ENCODE measurements at regions not wholly inside any gene's neighbourhood (a gene's known extent, or its start where the extent isn't known, plus 50 kb on each side); places are given as distances from the start of the nearest gene placed in this dataset.
A peak's percentile ranks its signal among the peaks of the same experiment; 100 is the strongest.

GRCh38 chr10:88127766-88128165 is 264.3 kb downstream of the PTEN start:
- no peak for DNase-seq

GRCh38 chr10:88129013-88129412 is 265.6 kb downstream of the PTEN start:
- DNase-seq, result peak; percentile 54 to 75 (median 70)

- DNase-seq, result no peak
These were observed 267.5 kb downstream of the PTEN start for GRCh38 chr10:88130912-88131311.

- DNase-seq, result no peak
These were observed 268.2 kb downstream of the PTEN start for GRCh38 chr10:88131511-88132139.

- no peak for DNase-seq
These were observed 273.3 kb downstream of the PTEN start for GRCh38 chr10:88136712-88137111.

GRCh38 chr10:88138319-88138848 is 275.0 kb downstream of the PTEN start:
- DNase-seq, result no peak

- DNase-seq, result no peak
These were observed 283.8 kb downstream of the PTEN start for GRCh38 chr10:88147000-88147798.

- DNase-seq, result no peak
These were observed 286.5 kb downstream of the PTEN start for GRCh38 chr10:88149906-88150305.

GRCh38 chr10:88150339-88150738 is 286.9 kb downstream of the PTEN start:
- DNase-seq, result peak in 3 of 4 experiments; percentile 24 to 53 (median 44)

GRCh38 chr10:88152728-88153133 is 289.3 kb downstream of the PTEN start:
- peak; percentile 35 to 67 (median 46) for DNase-seq

- DNase-seq, result no peak
These were observed 291.3 kb downstream of the PTEN start for GRCh38 chr10:88154596-88155250.

- DNase-seq, result no peak
These were observed 292.9 kb downstream of the PTEN start for GRCh38 chr10:88156341-88156740.

- peak; percentile 25 to 79 (median 52) for DNase-seq
These were observed 294.6 kb downstream of the PTEN start for GRCh38 chr10:88157981-88158465.

GRCh38 chr10:88158526-88159122 is 295.2 kb downstream of the PTEN start:
- peak in 1 of 4 experiments; percentile 5 for DNase-seq

GRCh38 chr10:88159127-88159829 is 295.9 kb downstream of the PTEN start:
- DNase-seq, result peak in 3 of 4 experiments; percentile 31 to 44 (median 37)

GRCh38 chr10:88161070-88161469 is 297.6 kb downstream of the PTEN start:
- DNase-seq, result no peak

- DNase-seq, result no peak
These were observed 298.3 kb downstream of the PTEN start for GRCh38 chr10:88161756-88162155.

GRCh38 chr10:88162852-88163251 is 299.4 kb downstream of the PTEN start:
- DNase-seq, result peak; percentile 15 to 40 (median 26)

GRCh38 chr10:88163572-88163971 is 300.1 kb downstream of the PTEN start:
- no peak for DNase-seq

GRCh38 chr10:88164471-88164870 is 301.0 kb downstream of the PTEN start:
- DNase-seq, result no peak

GRCh38 chr10:88165849-88166271 is 302.4 kb downstream of the PTEN start:
- DNase-seq, result no peak
